ENCODE measurements at regions not wholly inside any gene's neighbourhood (a gene's known extent, or its start where the extent isn't known, plus 50 kb on each side); places are given as distances from the start of the nearest gene placed in this dataset.

DNA sequence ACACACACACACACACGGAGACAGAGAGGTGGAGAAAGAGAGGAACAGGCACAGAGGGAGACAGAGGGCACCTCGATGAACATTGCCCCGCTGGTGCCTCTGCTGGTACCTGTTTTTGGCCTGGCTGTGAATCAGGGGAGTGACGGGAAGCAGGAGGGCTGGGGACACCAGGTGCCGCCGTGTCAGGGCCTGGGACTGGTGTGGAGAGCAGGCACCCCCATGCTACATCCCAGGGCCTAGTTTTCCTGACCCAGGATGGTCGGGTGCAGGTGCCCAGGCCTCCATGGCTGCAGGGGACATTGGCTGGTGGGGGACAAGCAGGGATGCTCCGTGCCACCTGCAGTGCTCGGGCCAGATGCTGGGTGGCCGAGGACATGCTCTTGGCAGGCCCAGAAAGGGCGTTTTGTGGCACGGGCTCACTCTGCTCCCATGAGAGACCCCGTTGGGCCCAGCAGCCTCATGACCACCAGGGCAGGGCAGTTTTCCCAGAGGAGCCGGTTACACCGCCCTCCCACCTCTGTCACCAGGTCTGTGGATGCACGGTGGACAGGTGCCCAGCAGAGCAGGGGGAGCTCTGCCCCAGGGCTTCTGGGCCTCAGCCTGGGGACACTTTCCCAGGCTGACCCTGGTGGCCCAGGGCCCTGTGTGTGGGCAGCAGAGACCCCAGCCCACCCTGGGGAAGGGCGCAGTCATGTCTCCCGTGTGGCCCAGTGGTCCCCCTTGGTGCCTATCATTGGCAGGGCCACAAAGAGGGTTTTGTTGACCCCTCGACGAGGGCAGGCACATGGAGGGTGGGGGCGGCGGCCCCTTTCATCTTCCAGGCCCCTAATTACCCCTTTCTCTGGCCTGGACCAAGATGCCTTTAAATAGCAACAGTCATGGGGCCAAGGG is 207.5 kb upstream of the RTL1 start:
- DNase-seq = no peak

DNA sequence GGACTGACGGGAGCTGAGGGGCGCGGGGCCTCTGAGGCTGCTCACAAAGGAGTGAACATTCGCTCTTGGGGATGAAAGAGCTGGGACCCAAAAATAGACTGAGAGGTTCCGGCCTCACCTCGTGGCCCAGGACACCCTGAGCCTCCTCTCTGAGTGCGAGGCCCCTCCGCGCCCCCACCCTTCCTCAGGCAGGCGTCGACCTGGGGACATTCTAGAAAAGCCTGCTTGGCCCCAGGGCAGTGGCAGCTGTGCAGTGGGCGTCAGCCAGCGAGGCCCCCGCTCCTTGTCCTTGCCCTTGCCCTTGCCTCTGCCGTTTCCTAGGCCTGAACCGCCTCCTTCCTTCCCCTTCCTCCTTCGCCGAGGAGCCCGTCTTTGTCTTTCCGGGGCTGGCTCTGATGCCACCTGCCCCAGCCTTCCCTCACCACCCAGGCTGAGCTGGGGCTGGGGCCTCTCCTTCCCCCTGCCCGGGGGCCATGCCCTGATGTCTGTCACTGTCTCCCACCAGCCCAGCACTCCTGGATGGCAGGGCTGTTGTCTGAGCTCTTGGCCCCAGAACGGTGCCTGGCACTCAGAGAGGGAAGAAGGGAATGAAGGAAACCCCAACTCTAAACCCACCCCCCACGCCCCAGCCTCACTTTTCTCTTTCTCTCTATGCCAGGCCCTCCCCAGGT is 208.2 kb upstream of the RTL1 start:
- DNase-seq = no peak

DNA sequence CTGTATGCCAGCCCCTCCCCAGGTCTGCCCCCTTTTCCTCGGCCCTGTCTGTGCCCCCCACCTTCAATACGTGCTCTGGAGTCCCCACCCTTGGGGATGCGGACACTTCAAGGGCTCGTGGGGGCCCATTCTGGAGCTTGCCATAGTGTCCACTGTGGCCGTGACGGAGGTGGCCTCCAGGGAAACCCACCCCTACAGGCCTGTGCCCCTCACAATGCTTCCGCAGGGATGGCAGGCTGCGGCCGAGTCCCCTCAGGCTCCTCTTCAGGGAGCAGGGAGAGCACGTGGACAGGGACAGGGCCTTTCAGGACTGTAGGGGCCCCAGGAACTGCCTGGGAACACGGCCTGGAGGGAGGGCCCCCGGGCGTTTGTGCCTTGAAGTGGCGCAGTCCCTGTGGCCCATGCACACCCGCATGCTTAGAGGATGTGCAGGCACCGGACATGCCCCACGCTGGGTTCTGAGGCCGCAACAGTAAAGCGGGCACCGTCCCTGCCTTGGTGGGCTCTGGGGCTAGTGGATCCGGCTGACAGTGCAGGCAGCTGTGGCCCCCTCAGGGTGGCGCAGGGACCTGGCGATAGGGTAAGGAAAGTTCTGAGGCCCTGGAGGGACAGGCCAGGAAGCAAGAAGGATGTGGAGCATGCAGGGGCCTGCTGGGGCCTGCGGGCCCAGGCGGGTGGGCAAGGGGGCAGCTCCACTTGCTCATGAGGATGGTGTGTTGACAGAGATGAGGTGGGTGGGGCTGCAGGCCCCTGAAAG is 209.0 kb upstream of the RTL1 start:
- no peak for DNase-seq

DNA sequence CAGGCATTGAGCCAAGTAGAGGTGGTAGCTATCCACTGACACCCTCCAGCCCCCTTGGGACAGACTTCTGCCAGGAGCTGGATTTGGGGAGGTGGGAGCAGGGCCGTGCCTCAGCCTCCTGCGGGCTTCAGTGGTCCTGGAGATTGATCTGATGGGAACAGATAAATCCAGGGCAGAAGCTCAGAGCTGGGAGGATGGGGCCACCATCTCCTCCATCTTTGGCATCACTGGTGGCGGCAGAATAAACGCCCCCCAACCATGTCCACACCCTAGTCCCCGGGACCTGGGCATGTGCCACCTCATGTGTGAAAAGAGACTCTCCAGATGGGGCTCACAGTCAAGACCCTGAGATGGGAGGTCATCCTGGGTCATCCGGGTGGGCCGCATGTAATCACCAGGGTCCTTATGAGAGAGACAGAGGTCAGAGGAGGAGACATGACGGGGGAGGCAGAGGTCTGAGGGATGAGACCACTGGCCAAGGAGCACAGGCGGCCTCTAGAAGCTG is 209.6 kb upstream of the RTL1 start:
- DNase-seq = no peak

DNA sequence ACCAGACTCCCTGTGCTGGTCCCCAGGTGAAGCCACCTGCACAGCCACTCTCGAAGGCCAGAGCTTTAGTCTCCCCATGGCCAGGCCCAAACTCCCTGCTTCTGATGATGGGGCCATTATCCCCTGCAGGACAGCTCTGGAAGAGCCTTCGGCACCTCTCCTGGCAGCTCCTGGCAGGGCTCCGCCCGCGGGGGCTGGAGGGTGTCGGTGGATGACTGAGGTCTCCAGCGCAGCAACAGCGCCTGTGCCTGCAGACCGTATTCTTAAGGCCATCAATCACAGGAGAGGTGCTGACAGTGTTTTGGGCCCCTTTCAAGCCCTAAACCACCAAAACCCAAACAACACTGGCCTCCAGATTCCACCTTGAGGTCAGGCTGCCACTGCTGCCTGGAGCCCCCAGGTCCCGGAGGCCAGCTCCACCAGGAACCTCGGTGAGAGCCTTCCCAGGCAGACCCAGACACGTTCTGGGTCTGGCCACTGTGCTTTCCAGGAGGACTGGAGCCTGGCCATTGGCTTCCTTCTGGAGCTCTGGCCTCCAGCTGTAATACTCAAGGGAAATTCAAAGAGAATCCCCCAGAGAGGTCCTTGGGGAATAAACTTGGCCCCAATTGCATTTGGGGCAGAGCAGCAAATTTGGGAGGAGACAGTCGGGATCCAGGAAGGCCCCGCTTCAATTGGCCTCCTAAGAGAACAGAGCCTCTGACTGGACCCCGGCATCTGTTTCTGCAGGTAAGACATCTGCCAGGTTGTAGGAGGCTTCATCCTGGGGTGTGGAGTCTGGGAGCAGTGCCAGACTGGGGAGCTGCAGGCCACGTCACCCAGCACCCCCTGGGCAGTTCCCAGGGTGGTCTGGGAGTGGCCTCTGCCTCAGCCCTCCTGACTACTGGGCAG is 210.6 kb upstream of the RTL1 start:
- no peak for DNase-seq

DNA sequence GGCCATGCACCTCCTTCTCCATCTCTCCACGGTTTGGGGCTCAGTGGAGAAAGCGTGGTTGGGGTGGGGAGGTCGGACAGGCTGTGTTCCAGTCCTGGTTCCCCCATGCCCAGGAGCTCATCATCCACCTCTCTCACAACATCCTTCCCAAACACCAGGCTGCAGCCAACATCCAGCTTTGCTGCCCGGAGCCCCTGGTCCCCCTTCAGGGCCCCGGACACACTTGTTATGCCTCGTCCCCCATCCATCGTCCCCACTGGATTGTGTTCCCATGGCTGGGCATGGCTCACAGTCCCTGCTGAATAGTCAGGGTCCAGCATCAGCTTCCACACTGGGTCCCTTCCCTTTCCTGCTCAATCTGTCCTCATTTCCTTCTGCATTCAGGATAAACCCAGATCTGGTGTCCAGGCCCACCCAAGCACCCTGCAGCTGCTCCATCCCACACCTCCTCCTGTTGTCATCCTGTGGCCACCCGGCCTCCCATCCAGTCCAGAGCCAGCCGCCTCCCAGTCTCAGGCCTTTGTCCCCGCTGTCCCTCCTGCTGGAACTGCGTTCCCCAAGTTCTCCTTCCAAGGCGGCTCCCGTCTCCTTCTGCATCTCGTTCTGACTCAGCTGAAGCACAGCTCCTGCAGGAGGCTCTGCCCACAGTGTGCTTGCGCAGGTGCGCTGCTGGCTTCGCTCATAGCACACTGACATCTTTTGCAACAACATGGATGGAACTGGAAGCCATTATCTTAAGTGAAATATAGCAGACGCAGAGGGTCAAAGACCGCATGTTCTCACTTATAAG is 211.4 kb upstream of the RTL1 start:
- DNase-seq = no peak

DNA sequence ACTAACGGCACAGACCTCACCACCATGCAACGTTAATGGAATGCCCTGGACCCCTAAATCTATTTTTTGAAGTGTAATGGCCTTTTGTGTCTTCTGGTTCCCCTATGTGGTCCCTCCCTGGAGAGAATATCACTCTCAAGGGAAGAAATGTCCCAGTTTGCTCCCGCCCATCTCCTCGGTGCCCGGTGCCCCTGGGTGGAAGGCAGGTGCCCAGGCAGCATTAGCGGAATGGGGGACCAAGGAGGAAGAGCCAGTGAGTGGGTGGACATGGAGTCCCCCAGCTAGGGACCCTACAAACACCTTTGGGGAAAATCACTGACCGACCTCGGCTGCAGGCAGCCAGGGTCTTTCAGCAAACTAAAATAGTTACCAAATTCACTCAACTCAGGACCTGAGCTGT is 212.1 kb upstream of the RTL1 start:
- no peak for DNase-seq

DNA sequence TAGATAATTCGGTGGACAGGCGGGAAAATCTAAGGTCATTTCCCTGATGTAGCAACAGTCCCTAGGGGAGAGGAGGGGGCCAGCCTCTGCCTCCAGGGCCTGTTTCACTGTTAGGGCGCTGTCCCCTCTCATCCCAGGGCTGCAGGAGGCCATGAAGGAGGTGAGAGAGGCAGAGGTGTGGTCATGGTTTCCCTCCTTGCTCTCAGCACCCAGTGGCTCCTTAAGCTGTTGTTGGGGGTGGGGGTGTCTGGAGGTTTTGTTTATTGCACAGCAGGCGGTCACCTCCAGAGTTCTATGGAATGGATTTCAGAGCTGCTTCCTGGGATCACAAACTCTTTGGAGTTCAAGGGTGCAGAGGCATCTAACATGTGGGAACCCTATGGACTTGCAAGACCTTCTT is 212.5 kb upstream of the RTL1 start:
- no peak for DNase-seq

DNA sequence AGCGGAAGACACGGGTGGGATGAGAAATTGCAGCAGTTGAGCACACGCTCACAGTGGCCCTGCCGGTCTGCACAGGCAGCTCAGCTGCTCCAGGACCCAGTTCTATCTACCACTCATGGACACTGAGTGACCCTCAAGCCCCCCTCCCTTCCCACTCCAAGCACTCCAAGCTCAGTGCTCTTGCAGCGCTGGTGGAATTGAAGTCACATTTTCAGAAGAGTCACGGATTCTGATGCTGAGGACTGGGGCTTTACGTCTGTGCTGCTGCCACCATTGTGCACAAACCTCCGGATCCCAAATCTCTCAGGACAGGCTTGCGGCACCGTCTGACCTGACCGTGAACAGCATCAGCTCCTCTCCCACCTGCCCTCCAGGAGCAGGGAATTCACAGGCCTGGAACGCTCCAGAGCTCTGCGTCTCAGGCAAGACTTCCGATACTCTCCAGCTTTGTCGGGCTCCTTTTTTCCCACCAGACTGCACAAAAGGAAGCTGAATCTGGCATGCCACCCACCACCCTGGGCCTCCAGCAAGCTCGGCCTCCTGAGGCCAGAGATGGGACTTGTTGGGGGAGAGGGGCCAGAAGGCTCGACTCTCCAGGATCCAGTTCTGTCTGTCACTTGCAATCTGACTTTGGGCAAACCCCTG is 213.1 kb upstream of the RTL1 start:
- no peak for DNase-seq

DNA sequence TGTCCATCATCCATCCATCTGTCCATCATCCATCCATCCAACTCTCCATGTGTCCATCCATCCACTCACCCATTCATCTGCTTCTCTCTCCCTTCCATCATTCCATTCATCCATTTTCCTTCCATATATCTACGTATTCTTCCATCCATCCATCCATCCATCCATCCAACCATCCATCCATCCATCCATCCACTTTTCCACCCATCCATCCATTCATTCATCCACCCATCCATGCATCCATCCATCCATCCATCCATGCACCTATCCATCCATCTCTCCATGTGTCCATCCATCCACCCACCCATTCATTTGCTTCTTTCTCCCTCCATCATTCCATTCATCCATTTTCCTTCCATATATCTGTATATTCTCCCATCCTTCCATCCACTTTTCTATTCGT is 214.0 kb upstream of the RTL1 start:
- DNase-seq = no peak

DNA sequence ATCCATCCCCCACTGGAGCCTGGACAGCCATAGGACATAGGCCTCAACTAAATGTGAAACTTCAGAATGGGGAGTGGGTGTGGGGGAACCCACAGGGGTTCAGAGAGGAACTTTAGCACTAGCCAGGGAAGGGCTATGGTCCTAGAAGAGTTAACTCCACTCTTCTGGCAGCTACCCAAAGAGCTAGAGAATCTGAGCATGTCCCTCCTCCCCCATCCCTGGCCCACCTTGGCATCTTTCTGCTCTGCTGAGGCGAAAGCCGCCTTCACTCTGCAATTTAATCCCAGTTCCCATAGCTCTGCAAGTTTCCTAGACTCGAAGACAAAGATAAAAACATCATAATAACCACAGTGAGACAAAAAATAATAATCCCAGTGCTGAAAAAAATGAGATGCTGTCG is 214.7 kb upstream of the RTL1 start:
- no peak for DNase-seq

DNA sequence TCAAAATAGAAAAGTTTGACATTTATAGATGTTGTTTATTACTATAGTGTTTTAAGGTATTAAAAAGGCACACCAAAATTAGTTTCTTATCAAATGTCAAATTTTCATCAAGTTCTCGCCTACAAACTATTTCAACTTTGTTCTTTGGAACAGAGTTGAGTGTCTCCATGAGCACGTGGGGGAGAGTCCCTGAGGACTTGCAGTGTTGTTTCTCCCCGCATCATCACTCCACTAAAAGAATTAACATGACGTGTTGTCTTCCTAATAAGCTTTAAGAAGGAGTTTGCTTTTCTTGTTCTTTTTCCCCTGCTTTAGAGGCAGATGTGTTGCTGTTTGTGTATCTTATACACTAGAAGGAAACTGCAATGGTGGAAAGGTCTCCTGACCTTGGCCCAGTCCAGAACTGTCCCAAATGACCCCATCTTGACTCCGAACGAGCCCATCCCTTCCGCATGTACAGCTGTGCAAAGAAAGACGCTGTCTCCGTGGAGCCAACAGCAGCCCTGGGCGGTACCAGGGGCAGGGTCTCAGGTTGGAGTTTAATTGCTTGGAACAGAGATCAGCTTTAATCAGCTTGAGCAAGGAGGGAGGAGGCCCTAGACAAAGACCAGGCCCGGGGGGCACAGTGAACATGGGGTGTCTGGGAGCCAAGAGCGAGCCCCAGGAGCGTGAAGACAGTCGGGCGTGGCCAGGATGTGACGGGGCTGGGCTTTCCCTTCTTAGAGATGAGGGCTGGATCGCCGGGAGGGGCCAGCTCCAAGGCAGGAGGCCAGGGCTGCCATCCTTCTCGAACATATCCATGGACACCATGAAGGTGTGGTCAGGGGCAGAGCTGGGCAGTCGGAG is 215.4 kb upstream of the RTL1 start:
- no peak for DNase-seq

DNA sequence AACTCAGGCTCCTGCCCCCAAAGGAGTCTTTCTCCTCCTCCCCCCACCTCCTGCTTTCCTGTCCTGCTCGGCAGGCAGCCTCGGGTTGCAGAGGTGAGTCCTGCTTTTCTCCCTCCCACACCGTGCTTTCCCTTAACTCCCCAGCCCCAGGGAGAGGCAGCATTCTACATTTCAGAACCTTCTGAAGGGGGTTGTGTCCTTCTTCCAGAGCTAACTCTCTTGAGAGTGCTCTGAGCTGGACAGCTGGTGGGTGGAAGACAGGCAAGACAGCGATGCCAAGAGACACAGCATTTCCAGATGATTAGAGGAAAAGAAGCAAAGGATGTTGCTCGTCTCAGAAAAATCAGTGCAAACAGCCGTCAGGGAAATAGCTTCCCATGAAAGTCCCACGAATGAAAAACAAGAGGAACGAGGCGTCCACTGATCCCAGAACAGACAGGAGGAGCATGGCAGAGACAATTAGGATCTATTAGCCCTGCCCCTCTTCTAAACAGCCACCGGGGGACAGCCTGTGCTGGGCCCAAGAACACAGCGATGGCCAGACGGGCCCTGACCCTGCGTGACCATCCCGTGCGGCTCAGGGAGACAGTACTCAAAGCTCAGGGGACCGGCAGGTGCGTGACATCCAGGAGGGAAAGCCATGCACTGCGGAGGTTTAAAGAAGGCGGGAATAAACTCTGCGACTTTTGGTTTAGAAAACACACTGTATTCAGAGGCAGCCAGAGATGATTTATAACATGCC is 216.5 kb upstream of the RTL1 start:
- no peak for DNase-seq

DNA sequence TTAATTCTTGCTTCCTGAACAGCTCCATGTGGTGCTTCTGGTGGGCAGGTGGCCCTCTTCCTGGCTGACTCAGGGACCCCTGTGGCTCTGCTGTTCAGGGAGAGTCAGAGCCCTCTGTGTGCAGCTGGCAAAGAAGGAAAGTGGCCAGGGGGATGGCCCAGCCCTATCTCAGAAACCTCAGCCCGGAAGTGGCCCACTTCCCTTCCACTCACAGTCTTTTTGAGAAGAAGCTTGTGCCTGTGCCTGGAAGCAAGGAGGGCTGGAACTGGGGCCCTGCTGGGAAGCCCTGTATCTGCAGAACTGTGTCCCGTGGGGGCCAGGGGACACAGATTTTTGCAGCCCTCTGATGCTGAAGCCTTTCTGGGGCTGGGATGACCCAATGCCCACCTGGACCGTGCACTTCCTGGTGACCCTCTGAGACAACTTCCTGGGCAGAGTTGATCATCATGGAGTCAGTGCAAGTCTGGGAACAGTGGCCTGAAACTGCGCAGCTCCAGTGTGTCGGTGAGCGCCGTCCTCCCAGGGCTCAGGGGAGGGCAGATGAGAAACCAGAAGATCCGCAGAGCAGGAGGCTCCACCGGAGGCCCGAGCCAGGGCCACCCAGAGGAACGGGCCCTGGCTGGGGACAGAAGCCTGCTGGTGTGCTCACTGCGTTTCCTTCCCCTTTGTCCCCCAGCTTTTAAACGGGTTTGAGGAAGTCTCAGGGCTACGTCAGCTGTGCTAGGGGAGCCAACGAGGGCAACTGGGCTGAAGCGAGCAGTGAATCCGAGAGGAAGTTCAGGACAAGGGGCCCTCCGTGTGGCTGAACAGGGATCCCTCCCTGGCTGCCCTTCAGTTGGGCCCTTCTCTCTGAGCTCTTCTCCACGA is 217.4 kb upstream of the RTL1 start:
- peak; percentile 90 for DNase-seq

DNA sequence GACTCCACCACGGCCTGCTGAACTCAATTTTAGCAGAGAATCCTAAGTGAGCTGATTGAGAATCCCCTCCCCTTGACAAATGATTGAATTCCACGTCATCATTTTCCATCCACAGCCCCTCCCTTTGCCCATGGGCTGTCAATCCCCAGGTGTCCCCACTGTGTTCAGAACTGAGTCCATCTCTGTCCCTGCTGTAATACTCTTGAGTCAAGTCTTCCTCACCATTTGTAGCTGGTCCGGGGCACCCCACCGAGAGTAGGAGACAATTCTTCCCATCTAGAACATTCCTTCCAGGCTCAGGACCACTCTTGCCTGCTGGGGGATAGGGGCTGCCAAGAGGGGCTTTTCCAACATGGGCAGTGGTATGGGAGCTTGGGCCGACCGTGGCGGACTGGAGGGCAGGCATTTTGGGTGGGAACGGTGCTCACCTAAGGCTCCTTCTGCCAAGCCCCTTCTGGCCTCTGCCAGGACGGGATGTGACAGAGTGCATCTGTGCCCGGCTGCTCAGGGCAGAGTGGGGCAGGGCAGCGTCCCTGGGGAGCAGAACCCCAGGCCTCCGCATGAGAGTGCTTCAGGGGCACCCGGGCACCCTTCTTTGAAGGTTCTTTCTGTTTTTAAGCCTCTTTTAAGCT is 218.1 kb upstream of the RTL1 start:
- no peak for DNase-seq

DNA sequence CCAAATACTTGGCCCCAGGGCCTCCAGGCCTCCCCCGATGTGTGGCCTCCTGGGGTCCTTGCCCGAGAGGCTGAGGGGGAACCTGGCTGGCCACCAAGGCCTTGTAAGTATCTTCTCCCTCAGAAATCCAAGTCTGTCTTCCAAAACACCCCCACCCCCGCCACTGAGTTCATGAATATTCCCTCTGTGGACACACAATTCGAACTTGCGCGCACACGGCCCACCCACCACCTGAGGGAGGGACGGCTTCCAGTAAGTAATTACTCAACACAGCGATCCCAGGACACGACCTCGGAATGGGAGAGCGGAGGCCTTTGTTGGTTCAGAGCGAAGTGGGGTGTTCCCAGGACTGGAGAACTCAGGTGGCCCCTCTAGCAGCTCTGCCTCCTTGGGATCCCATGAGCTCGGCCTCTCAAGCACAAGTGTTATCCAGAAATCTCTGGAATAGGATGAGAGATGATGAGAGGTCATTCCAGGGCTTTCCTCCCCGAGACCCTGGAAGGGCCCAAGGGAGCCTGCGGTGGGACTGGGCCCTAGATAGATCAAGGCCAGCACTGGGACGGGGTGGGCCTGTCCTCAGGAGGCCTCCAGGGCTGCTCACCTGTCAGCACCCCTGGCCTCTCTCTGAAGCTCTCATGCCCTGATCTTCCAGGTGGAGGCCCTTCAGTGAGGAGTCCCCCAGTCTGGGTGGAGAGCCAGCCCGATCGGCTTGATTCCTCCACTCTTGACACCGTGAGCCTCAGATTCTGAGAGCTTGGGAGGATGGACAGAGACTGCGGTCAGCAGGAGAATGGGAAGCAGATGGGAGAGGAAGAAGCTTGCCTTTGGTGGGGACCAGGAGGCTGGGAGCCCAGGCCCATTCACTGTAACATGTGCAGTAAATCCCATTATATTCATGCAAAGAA is 219.0 kb upstream of the RTL1 start:
- no peak for DNase-seq

All from MV-4-11 (cell line).